ENCODE measurements at regions not wholly inside any gene's neighbourhood (a gene's known extent, or its start where the extent isn't known, plus 50 kb on each side); places are given as distances from the start of the nearest gene placed in this dataset.
A peak's percentile ranks its signal among the peaks of the same experiment; 100 is the strongest.
"Not testable (repeated sequence)": the region's sequence is repeated elsewhere in the genome, so short reads cannot be mapped to it uniquely, and the experiment has no call there.

DNA sequence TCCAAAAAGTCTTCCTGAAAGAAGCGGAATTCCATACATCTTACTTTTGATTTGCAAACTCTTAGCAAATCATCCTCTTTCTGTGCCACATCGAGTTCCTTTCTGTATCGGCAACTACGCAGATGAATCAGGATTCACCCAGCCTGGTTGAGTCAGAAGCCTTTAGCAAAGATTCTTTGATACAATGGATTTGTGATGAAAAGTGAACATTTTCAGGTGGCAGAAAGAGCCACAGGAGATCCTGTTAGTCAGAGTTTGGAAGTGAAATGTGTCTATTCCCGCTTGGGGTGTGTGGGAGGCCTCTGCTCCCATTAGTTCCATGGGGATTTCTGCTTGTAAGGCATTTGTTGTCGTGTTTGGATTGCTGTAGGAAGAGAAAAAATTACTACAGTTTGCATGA lies 351.8 kb upstream of the WWC1 start:
- no peak for DNase-seq (ENCODE audit: low read depth in 4 of 4, low spot score in 3 of 4)

DNA sequence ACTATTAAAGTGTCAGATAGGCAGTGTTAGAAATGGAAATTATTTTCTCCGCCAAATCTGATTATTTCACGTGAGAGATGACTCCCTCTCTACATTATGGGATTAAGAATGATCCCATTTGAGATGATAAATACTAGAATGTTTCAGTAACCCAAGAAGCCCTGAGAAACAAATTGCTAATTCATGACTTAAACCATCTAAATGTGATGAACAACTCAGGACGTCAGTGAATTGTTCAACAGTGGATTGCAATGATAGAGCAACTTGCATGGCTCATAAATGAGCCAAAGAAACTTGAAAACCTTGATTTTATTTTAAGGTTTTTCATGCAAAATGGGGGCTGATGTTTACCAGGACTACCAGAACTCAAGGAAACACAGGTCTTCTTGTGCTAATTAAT lies 350.5 kb upstream of the WWC1 start:
- no peak for DNase-seq (ENCODE audit: low read depth in 4 of 4, low spot score in 3 of 4)

DNA sequence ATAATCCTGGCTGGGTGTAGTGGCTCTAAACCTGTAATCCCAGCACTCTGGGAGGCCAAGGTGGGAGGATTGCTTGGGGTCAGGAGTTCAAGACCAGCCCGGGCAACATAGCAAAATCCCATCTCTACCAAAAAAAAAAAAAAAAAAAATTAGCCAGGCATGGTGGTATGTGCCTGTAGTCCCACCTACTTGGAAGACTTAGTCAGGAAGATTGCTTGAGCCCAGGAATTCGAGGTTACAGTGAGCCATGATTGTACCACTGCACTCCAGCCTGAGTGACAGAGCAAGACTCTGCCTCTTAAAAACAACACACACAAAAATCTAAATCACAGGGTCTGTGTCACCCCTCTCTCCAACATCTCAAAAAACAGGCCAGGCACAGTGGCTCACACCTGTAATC lies 349.9 kb upstream of the WWC1 start:
- not testable (repeated sequence) for DNase-seq (ENCODE audit: low read depth in 4 of 4, low spot score in 3 of 4)

DNA sequence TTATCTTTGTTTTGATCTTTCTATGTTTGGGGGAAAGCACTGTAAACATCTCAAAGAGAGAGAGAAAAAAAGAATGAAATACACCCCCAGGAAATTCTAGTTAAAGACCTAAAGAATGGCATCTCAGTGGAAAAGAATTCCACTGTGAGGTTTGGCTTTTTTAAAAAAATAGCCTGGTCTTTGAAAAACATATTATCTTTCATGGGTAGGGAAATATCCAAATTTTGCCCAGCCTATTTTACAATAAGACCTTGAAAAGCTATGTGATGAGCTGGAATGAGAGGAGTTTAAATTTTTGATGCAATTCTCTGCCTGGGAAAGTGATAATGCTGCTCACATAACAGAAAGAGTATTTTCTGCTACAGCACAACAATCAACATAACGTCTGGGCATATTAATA lies 348.1 kb upstream of the WWC1 start:
- DNase-seq (ENCODE audit: low read depth in 4 of 4, low spot score in 3 of 4), result no peak

DNA sequence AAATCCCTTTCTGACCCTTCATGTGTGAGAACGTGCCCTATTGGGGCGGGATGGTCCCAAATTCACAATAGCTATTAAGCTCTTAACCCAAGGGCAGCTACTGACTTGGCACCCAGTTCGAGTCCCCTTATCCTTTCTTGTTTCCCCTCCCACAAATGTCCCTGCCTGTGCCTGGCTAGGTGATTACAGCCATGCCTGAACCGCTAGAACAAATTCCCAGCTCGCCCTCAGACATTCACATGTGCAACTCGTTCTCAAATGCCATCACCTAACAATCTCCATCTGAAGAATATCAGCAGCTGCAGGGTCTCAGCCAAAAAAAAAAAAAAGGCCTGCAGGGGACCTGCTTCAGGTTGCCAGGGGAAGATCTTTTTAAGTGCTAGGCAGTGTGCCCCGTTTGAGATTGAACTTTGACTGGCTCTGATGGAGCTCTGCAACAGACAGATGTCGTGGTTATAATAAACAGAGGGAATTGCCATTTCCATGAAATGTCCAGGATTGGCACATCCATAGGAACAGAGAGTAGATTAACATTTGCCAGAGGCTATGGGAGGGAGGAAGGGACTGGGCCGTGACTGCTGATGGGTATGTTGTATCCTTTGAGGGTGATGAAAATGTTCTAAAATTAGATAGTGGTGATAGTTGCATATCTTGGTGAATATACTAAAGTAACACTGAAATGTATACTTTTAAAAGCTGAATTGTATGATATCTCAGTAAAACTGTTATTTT lies 347.2 kb upstream of the WWC1 start:
- no peak for DNase-seq (ENCODE audit: low read depth in 4 of 4, low spot score in 3 of 4)

DNA sequence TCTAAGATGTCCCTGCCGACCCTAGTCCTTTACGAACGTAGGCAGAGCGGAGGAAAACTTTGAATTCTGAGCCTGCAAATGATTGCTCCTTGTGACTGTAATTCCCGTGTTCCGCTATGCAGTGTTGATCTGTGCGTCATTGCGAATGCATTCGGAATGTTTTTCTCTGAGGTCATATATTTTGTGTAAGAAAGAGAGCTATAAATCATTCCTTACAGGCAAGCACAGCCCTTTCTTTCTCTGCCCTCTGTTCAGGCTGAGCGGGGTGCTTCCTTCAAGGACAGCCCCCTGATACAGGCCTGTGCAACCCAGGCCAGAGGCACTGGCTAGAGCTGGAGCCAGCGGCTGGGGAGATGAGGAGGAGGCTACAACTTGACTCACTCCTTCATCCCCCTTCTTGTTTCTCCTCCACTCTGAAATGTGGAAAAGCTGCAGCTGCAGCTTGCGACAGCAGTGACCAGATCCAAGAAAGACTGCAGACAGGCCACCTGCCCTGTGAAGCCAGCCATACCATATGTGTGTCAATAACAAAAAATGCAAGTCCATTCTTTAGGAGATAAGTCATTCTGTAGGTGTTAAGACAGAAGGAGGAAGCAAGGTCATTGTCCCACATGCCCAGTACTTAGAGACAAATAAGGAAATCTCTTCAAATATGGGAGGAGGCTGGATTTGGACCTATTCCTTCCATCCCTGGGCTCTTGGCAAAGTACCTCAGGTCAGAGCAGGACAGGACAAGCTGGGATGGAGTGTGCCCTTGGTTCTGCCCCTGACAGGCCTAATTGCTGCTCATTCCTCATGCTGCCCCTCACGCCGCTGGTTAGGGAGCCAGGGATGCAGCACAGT lies 345.7 kb upstream of the WWC1 start:
- DNase-seq (ENCODE audit: low read depth in 4 of 4, low spot score in 3 of 4), result peak; percentile 22 to 62 (median 44)

DNA sequence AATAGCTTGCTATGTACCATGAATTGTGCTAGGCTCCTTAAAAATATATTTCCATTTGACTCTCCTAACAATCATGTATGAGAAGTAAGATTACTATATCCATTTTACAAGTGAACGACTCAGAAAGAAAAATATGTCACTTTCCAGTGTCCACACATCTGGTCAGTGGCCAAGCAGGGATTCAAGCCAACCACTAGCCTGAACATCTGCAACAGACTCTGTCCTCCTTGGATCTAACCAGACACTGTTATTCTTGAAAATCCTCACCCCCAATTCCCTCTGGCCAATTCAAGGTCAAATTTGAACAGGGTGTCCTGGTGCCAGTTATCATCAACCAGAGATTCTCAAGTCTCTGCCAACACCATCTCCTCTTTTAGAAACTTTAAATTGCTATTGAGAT lies 344.1 kb upstream of the WWC1 start:
- no peak for DNase-seq (ENCODE audit: low read depth in 4 of 4, low spot score in 3 of 4)

DNA sequence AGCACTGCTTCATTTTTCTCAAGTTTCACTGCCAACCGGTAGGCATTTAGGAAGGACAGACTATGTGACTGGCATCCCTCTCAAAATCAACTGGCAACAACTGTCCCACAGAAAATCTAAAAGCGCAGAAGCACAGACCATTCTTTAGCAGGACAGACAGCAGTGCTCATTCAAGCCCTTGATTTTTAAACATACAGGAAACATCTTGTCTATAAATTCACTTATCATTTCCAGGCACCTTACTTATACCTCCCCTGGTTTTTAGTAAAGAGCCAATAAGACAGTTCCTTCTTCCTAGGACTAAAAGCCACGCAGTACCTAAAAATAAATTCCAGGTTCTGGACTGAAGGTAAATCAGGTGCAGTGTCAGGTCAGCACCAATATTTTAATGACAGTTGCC lies 343.2 kb upstream of the WWC1 start:
- DNase-seq (ENCODE audit: low read depth in 4 of 4, low spot score in 3 of 4), result no peak

DNA sequence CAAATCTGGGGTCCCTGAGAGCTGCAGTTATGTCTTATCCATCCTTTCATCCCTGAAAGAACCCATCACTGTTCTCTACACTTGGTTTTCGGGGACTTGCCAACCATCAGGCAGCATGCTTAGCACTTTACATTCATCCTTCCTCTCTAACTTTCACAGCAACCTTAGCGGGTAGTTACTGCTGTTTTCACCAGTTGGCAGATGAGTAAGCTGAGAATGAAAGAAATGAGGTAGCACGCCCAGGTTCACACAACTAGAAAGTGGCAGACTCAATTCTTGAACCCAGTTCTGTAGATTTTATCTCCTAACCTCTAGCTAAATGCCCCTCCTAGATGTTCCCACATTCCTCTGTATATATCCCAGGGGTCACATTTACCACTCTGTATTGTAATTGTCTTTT lies 342.0 kb upstream of the WWC1 start:
- DNase-seq (ENCODE audit: low read depth in 4 of 4, low spot score in 3 of 4), result no peak

DNA sequence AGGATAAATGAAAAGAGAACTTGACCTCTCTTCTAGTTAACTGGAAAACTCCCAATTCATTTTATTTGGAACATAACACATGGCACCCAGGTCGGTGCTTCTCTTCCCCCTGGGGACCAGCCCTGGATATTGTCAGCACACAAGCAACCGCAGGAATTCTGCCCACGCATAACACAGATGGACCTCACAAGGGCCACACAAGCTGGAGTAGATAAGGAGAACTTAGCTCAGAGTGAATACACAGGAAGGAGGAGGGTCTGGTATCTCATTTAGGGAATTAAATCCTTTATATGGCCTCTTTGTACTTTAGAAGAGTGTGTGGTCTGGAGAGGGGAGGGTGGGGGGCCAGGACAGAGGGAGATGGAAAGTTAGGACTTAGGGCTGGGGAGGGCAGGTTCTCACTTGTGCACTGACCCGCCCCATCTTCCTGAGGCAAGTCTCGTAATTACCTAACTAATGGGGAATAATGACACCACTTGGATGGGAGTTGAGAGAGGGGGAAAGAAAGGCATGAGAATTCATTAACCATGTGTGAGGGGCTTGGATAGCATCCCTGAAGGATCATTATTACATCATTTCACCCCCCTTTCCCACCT lies 341.2 kb upstream of the WWC1 start:
- DNase-seq (ENCODE audit: low read depth in 4 of 4, low spot score in 3 of 4), result no peak

DNA sequence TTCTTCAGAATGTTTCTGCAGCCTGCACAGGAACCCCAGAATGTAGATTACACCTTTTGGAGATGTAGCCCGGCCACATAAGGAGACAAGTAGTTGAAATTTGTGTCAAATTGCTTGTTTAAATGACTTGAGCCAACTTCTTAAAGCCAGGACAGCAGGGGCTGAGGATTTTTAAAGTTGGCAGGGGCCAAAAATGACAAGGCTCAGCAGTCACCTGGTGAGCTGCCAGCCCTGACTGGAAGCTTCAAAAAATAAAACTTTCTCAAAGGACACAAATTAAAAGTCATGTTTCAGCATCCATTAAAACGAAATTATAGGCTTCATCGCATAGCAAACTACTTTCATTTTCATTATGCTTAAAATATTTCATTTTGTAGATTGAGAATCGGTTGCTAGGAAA lies 340.3 kb upstream of the WWC1 start:
- DNase-seq (ENCODE audit: low read depth in 4 of 4, low spot score in 3 of 4), result no peak

DNA sequence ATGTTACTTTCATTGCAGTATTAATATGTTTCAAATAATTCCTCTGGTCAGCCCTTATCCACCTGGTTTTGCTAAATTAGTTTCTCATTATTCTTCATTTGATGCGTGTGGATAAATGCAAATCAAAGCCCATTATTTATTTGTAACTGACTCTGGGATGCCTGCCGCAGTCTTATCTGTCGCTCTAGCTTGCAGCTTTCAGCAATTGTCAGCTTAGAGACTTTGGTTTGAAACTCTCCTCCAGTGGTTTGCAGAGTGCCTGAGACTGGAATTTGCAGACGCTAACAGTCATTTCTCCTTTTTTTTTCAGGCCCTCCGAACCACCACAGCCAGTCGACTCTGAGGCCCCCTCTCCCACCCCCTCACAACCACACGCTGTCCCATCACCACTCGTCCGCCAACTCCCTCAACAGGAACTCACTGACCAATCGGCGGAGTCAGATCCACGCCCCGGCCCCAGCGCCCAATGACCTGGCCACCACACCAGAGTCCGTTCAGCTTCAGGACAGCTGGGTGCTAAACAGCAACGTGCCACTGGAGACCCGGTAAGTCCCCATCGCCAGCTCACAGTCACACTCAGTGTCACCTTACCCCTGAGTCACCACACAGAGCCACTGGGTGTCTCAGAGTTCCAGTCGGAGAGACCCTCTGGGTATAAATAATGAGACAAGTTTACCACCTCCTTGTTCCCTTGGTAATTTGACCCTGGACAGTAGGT lies 339.0 kb upstream of the WWC1 start:
- DNase-seq (ENCODE audit: low read depth in 4 of 4, low spot score in 3 of 4), result peak in 1 of 4 donors; percentile 27

DNA sequence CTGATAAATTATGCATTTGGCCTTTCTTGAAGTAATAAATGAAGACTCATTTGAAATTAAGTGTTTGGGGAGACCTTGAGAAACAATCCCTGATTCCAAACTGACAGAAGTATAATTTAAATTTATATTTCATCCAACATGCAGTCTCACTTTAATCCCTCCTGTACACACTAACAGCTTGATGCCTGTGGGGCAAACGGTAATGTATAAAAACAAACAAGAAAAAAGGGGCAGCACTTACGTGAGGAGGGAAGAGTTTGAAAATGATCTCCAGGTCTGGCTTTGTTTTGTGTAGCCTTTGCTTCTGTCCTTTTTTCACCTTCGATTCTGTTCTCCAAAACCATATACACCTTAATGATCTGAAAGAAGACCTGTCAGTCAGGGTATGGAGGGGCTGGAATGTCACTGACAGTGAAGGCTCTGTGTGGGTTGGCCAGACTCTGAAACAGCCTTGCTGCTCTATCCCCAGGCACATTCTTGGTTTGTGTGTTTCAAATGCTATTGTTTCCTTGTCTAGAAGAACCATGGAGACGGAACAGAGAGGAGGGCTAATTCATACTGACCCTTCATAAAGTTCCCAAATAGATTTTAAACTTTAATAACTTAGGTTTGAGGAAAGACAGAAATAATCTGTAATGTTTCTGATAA lies 338.2 kb upstream of the WWC1 start:
- no peak for DNase-seq (ENCODE audit: low read depth in 4 of 4, low spot score in 3 of 4)

DNA sequence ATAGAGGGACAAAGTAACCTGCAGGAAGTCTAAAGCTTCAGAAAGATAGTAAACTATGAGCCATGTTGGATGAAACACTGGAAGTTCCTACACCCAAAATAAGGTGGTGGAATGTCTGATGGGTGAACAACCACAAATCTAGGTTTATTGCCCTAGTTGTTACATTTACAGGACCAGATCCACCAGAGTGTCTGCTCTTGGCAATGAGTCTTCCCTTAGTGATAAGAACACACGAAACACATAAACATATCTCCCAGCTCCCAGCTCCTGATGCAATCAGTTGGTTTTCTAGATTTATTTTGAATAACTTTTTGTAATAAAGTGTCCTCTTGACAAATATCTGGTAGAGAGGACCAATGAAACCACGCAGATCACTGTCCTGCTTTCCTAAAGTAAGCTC lies 329.7 kb upstream of the WWC1 start:
- no peak for DNase-seq (ENCODE audit: low read depth in 4 of 4, low spot score in 3 of 4)

DNA sequence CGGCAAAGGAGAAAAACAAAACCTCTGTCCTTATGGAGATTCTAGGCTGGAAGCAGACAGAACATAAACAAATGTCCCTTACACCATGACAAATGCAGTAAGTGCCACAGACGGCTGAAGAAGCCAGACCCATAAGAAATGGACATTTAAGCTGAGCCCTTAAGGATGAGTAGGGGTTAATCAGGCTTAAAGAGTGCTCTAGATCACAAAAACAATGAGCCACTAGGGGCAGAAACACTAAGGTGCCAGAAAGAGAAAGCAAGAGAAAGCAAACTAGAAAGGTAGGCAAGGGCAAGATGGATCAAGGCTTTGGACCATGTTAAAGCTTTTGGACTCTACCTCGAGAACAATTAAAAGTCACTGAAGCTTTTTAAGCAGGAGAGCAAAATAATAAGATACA lies 326.9 kb upstream of the WWC1 start:
- DNase-seq (ENCODE audit: low read depth in 4 of 4, low spot score in 3 of 4), result no peak

DNA sequence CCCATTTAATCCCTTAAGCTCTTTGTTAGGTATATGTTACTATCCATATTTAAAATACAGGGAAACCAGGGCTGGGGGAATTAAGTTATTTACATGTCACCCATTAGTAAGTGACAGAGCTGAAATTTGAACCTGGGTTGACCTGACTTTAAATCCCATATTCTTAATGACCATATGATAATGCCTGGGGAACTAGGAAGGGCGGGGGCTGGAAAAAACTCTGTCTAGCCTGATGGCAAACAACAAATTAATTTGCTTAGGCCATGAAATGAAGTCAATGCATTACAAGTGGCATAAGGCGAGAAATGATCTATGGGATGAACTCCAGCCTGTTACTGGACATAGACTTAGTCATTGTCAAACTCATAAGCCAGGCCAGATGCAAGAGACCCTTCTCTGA lies 325.7 kb upstream of the WWC1 start:
- DNase-seq (ENCODE audit: low read depth in 4 of 4, low spot score in 3 of 4), result no peak

DNA sequence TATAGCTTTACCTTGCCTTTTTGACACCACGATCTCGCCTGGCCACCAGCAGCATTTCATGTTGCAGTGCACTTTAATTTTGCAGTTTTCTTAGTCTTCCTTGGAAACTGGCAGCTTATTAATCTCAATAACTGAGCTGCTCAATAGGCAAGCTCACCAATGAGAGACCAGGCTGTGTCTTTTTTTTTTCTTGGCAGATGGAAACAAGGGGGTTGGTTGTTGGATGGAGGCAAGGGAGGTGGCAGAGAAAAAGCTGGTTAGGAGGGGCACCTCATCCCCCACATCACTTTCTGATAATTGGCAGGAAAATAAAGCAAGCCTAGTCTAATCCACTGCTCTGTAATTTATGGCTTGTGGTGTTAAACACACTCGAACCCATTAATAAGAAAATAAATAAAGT lies 324.5 kb upstream of the WWC1 start:
- DNase-seq (ENCODE audit: low read depth in 4 of 4, low spot score in 3 of 4), result no peak

DNA sequence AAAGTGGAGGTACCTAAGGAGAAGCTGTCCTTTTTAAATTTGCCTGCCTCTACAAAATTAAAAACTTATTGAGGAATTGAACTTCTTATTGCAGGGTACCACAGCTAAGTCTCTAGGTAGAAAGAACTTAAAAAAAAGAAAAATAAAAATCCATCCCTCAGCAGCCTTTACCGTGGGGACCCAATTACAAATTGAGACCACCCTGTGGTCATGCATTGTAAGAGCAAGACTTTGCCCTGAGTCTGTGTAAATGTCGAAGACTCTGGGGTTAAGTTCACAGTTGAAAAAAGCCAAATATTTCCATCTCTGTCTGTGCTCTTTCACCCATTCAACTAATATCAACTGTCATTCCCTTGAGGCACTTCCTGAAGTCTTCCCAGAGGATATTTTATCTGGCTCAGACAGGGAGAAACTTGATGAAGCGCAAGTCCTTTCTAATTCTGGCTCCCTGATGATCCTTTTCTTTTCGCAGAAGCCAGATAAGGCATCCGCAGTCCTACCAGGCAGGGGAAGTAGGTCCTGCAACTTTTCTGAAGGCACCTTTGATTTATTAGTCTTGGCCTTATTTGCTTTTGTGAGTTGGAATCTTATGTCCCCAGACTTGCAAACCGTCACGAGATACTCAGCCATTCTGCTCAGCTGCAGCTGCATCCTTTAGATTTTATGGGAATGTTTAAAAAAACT lies 323.8 kb upstream of the WWC1 start:
- peak in 1 of 4 donors; percentile 40 for DNase-seq (ENCODE audit: low read depth in 4 of 4, low spot score in 3 of 4)

DNA sequence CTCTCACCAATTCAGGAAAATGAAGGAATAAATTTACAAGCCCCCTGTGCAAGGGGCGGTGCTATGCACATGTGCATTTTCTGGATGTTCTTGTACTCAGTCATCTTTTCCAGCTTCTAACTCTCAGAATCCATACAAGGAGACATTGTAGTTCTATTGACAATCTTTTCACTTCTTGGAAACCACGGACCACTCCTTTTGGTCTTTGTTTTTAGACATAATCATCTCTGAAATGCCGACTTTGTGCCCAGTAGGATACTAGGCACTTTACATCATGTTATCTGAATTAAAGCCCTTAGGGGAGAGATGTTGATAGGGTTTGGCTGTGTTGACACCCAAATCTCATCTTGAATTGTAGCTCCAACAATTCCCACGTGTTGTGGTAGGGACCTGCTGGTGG lies 322.6 kb upstream of the WWC1 start:
- DNase-seq (ENCODE audit: low read depth in 4 of 4, low spot score in 3 of 4), result no peak

DNA sequence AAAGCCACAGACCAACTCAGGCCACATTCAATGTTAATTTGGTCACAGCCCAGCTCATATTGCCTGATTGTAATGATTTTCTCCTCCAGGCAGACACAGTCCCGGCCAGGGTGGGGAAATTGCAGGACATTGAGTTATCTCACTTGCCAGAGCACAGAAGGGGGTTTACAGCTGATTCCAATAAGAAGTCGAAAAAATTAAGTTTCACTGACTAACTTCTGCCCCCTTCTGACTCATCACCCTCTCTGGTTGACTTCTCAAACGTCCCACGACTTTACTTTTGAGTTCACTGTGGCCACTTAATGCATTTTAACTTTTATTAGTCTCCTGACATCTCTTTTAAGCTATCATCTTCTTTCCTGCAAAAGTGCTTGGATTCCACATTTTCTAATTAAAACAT lies 321.4 kb upstream of the WWC1 start:
- DNase-seq (ENCODE audit: low read depth in 4 of 4, low spot score in 3 of 4), result no peak
